NB4 (cell line): ENCODE measurements at regions not wholly inside any gene's neighbourhood (a gene's known extent, or its start where the extent isn't known, plus 50 kb on each side); places are given as distances from the start of the nearest gene placed in this dataset.
"Not testable (repeated sequence)": the region's sequence is repeated elsewhere in the genome, so short reads cannot be mapped to it uniquely, and the experiment has no call there.

Source experiments
- DNase-seq: peaks from one replicate; pipeline ENCODE4 v3.0.0; 2010; ENCODE audit warnings: low read depth
- H3K4me3 ChIP-seq: one replicate; pipeline ENCODE4 v1.5.1; 2011; ENCODE audit warnings: mild to moderate bottlenecking, low read depth, low read length, moderate library complexity
- MYC ChIP-seq: IDR thresholded peaks from 2 replicates; pipeline ENCODE4 v1.6.1; 2011; ENCODE audit warnings: low read depth, low read length
- POLR2A ChIP-seq: IDR thresholded peaks from 2 replicates; pipeline ENCODE4 v1.6.1; 2011; ENCODE audit warnings: mild to moderate bottlenecking; ENCODE audit not compliant: insufficient read length; ENCODE audit errors: extremely low read depth
- TF ChIP-seq, protein P1 (sequence below): IDR thresholded peaks from 2 replicates; pipeline ENCODE4 v1.6.1; 2011; ENCODE audit warnings: low read depth, low read length
- TF ChIP-seq, protein P2 (sequence below): IDR thresholded peaks from one replicate; pipeline ENCODE4 v1.5.1; 2012; ENCODE audit warnings: low read depth, low read length

DNA sequence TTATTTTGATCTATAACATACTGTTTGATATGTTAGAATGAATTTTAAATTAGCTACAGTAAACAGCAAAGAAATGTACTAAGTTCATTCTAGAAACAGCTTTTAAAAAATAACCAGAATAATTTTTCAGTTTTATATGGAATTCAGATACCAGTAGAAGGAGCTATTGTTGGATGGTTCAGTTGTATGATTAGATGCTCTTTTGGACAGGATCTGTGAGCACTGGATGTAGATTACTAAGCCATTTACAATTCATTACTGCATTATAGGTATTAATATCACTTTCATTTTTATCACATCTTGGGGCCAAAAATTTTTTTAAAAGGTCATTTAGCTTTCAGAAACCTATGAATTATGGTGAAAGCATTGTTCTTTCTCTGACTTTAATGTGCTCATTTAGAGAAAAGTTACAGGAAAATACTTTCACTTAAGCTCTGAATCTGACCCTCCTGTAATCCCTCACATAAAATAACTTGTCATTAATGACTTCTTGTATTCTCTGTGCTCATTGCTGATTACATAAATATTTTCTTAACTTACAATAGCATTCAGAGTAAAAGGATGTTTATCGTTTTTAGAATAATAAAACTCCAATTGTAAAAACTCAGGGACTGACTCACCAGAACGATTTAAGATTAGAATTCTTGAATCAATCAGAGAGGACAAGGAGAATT, 750.2 kb downstream of the SLC4A3 start:
- no peak for TF ChIP-seq POLR2A
- TF ChIP-seq MYC, result no peak
- TF ChIP-seq, protein P1, sequence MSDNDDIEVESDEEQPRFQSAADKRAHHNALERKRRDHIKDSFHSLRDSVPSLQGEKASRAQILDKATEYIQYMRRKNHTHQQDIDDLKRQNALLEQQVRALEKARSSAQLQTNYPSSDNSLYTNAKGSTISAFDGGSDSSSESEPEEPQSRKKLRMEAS, result no peak
- TF ChIP-seq, protein P2, sequence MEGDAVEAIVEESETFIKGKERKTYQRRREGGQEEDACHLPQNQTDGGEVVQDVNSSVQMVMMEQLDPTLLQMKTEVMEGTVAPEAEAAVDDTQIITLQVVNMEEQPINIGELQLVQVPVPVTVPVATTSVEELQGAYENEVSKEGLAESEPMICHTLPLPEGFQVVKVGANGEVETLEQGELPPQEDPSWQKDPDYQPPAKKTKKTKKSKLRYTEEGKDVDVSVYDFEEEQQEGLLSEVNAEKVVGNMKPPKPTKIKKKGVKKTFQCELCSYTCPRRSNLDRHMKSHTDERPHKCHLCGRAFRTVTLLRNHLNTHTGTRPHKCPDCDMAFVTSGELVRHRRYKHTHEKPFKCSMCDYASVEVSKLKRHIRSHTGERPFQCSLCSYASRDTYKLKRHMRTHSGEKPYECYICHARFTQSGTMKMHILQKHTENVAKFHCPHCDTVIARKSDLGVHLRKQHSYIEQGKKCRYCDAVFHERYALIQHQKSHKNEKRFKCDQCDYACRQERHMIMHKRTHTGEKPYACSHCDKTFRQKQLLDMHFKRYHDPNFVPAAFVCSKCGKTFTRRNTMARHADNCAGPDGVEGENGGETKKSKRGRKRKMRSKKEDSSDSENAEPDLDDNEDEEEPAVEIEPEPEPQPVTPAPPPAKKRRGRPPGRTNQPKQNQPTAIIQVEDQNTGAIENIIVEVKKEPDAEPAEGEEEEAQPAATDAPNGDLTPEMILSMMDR, result no peak
- no peak overlapping the region for H3K4me3 ChIP-seq
- no peak for DNase-seq

DNA sequence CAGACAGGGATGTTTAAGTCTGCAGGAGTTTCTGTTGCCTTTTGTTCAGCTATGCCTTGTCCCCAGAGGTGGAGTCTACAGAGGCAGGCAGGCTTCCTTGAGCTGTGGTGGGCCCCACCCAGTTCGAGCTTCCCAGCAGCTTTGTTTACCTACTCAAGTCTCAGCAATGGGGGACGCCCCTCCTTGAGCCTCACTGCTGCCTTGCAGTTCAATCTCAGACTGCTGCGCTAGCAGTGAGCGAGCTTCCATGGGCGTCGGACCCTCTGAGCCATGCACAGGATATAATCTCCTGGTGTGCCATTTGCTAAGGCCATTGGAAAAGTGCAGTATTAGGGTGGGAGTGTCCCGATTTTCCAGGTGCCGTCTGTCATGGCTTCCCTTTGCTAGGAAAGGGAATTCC, 760.3 kb downstream of the SLC4A3 start:
- not testable (repeated sequence) for H3K4me3 ChIP-seq, DNase-seq

DNA sequence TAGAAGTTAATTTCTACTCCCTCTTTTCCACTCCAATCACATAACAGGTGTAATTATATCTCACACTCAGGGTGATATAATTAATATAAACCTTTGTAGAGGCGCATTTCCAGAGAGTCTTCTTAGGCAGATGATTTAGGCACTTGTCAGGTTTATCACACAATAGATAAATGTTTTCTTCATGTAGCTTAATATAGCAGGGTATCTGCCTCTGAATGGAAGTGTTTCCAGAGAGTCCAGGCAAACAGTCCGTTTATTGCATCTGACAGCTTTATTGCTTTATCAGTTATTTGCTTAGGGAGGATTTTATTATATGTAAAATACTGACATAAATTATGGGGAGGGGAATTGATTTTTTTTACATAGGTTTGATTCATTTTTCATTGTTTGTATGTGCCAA, 766.3 kb downstream of the SLC4A3 start:
- H3K4me3 ChIP-seq, result no peak overlapping the region
- no peak for DNase-seq
- TF ChIP-seq MYC (no peak), POLR2A (no peak)
- TF ChIP-seq, protein P2, result no peak
- TF ChIP-seq, protein P1, result no peak

DNA sequence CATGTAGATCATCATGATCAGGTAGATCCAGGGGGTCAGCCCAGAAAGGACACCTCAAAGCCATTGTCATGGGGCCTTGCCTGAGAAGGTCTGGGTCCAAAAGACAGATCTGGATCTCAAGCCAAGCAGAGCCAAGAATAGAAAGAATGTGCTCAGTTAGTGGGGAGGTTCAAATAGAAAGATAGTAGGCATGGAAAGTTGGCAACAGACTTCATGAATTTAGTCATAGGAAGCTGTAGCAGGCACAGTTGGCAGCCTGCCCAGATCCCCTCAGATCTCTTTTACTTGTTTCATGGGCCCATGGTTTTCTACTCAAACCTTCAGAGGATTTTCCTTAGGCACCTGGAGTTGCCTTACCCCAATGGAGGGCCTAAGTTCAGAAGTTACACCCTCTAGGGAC, 767.0 kb downstream of the SLC4A3 start:
- DNase-seq, result no peak
- TF ChIP-seq MYC, result no peak
- TF ChIP-seq, protein P2, result no peak
- TF ChIP-seq POLR2A, result no peak
- TF ChIP-seq, protein P1, result no peak
- no peak overlapping the region for H3K4me3 ChIP-seq

DNA sequence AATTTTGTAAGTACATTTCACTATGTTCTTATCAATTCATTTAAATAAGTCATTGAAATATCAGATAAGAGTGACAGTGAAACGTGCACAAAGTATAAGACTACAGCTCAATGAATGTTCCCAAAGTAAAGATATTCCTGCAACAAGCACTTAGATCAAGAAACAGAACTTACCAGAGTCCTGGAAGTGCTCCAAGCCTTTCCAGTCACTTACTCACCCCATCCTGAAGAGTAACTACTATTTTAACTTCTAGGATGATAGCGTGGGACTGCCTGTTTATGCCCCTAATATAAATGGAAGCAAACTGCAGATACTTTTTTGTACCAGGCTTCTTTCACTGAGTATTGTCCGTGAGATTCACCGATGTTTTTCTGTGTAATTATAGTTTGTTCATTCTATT, 768.9 kb downstream of the SLC4A3 start:
- no peak for TF ChIP-seq POLR2A
- no peak for TF ChIP-seq MYC
- TF ChIP-seq, protein P2, result no peak
- TF ChIP-seq, protein P1, result no peak
- DNase-seq, result no peak
- H3K4me3 ChIP-seq, result no peak overlapping the region

DNA sequence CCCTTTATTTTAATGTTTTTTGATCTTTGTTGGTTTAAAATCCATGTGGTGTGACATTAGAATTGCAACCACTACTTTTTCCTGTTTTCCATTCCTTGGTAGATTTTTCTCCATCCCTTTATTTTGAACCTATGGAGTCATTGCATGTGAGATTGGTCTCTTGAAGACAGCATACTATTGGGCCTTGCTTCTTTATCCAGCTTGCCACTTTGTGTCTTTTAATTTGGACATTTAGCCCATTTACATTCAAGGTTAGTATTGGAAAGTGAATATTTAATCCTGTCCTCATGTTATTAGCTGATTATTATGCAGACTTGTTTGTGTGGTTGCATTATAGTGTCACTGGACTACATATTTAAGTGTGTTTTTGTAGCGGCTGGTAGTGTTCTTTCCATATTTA, 782.9 kb downstream of the SLC4A3 start:
- DNase-seq, result no peak
- H3K4me3 ChIP-seq, result no peak overlapping the region
- TF ChIP-seq MYC (no peak), POLR2A (no peak)
- TF ChIP-seq, protein P1, result no peak
- TF ChIP-seq, protein P2, result no peak
